Neural cell (in vitro differentiated cells): ENCODE measurements at regions not wholly inside any gene's neighbourhood (a gene's known extent, or its start where the extent isn't known, plus 50 kb on each side); places are given as distances from the start of the nearest gene placed in this dataset.

Experiments
- H2AFZ ChIP-seq: fragments of 200-600, 300-800 bp; sonication (generic), shearing (Covaris generic); 2 replicates; pipeline ENCODE4 v1.6.0; 2014; ENCODE audit warnings: low read depth, mild to moderate bottlenecking, antibody characterized with exemption, low read length, moderate library complexity
- H3F3A ChIP-seq: fragments of 200-600 bp; shearing (Covaris generic); 2 replicates; pipeline ENCODE4 v1.6.1; 2016; ENCODE audit warnings: mild to moderate bottlenecking, moderate library complexity, mixed read lengths, antibody characterized with exemption, low read length; ENCODE audit not compliant: insufficient read depth, poor library complexity, severe bottlenecking
- H3K27ac ChIP-seq: fragments of 200-600, 300-800 bp; sonication (generic), shearing (Covaris generic); 2 replicates; pipeline ENCODE4 v1.5.1; 2014; ENCODE audit warnings: mild to moderate bottlenecking, low read length, moderate library complexity
- H3K27me3 ChIP-seq: fragments of 300-800, 200-600 bp; sonication (generic), shearing (Covaris generic); 2 replicates; pipeline ENCODE4 v1.6.0; 2014; ENCODE audit warnings: mild to moderate bottlenecking, low read depth, low read length, moderate library complexity; ENCODE audit not compliant: insufficient read depth
- H3K36me3 ChIP-seq: fragments of 300-800, 200-600 bp; sonication (generic), shearing (Covaris generic); 2 replicates; pipeline ENCODE4 v1.5.1; 2014; ENCODE audit warnings: mild to moderate bottlenecking, antibody characterized with exemption, low read length, moderate library complexity; ENCODE audit not compliant: insufficient read depth
- H3K4me2 ChIP-seq: fragments of 300-800, 200-600 bp; sonication (generic), shearing (Covaris generic); 2 replicates; pipeline ENCODE4 v1.6.0; 2014; ENCODE audit warnings: mild to moderate bottlenecking, low read length
- H3K4me3 ChIP-seq: fragments of 300-800, 200-600 bp; sonication (generic), shearing (Covaris generic); 2 replicates; pipeline ENCODE4 v1.5.1; 2014; ENCODE audit warnings: mild to moderate bottlenecking, low read length, moderate library complexity
- H3K79me2 ChIP-seq: fragments of 200-600 bp; shearing (Covaris generic); replicated peaks from 2 replicates; pipeline ENCODE4 v1.6.0; 2014; ENCODE audit warnings: mild to moderate bottlenecking, low read length, moderate library complexity; ENCODE audit not compliant: insufficient read depth
- H3K9ac ChIP-seq: fragments of 300-800, 200-600 bp; sonication (generic), shearing (Covaris generic); 2 replicates; pipeline ENCODE4 v1.6.1; 2016; ENCODE audit warnings: mild to moderate bottlenecking, low read length, mixed read lengths
- H3K9me2 ChIP-seq: fragments of 200-600 bp; shearing (Covaris generic); 2 replicates; pipeline ENCODE4 v1.6.1; 2016; ENCODE audit warnings: mild to moderate bottlenecking, low read length, mixed read lengths; ENCODE audit not compliant: insufficient read depth
- H3K9me3 ChIP-seq: fragments of 200-600, 300-800 bp; sonication (generic), shearing (Covaris generic); 2 replicates; pipeline ENCODE4 v1.6.1; 2016; ENCODE audit warnings: mild to moderate bottlenecking, mixed run types, low read length, moderate library complexity, mixed read lengths
- H4K20me1 ChIP-seq: fragments of 200-600 bp; shearing (Covaris generic); 2 replicates; pipeline ENCODE4 v1.6.1; 2016; ENCODE audit warnings: mild to moderate bottlenecking, mixed run types; ENCODE audit not compliant: insufficient read depth
- EP300 ChIP-seq: fragments of 450-650 bp; conservative IDR thresholded peaks from 2 replicates; pipeline ENCODE4 v1.6.1; 2014; ENCODE audit warnings: antibody characterized with exemption, mild to moderate bottlenecking, moderate library complexity; ENCODE audit not compliant: poor library complexity, severe bottlenecking
- EZH2 ChIP-seq: fragments of 200-600, 300-800 bp; shearing (Covaris generic), sonication (generic); IDR thresholded peaks from 2 replicates; pipeline ENCODE4 v1.6.1; 2014; ENCODE audit warnings: antibody characterized with exemption, low read length, borderline replicate concordance, mild to moderate bottlenecking; ENCODE audit not compliant: insufficient read depth, poor library complexity, severe bottlenecking
- MXI1 ChIP-seq: fragments of 450-650 bp; conservative IDR thresholded peaks from 2 replicates; pipeline ENCODE4 v1.6.1; 2014; ENCODE audit warnings: antibody characterized with exemption, mild to moderate bottlenecking; ENCODE audit not compliant: poor library complexity, severe bottlenecking
- POLR2AphosphoS5 ChIP-seq: IDR thresholded peaks from 2 replicates; pipeline ENCODE4 v1.6.1; 2012
- RAD21 ChIP-seq: fragments of 450-650 bp; conservative IDR thresholded peaks from 2 replicates; pipeline ENCODE4 v1.6.1; 2014; ENCODE audit warnings: antibody characterized with exemption, mild to moderate bottlenecking, moderate library complexity
- SMC3 ChIP-seq: fragments of 450-650 bp; conservative IDR thresholded peaks from 2 replicates; pipeline ENCODE4 v1.6.1; 2014; ENCODE audit warnings: antibody characterized with exemption, mild to moderate bottlenecking, moderate library complexity; ENCODE audit not compliant: poor library complexity
- TAF1 ChIP-seq: IDR thresholded peaks from 2 replicates; pipeline ENCODE4 v1.6.1; 2012; ENCODE audit warnings: low read depth
- TF ChIP-seq, protein P1 (sequence below): IDR thresholded peaks from 2 replicates; pipeline ENCODE4 v1.6.1; 2012; ENCODE audit warnings: borderline replicate concordance
- TF ChIP-seq, protein P2 (sequence below): fragments of 450-650 bp; IDR thresholded peaks from 2 replicates; pipeline ENCODE4 v1.5.1; 2014; ENCODE audit warnings: antibody characterized with exemption, mild to moderate bottlenecking, moderate library complexity; ENCODE audit not compliant: poor library complexity, severe bottlenecking

GRCh38 chr1:214216779-214217178 lies 64.2 kb upstream of the SMYD2 start:
- no peaks in the 10 kb centered on the region for H3K36me3 ChIP-seq
- no peaks in the 10 kb centered on the region for H4K20me1 ChIP-seq
- TF ChIP-seq RAD21 (no peak), EP300 (no peak), EZH2 (no peak), TAF1 (no peak), POLR2AphosphoS5 (no peak), MXI1 (no peak), SMC3 (no peak)
- TF ChIP-seq, protein P1, sequence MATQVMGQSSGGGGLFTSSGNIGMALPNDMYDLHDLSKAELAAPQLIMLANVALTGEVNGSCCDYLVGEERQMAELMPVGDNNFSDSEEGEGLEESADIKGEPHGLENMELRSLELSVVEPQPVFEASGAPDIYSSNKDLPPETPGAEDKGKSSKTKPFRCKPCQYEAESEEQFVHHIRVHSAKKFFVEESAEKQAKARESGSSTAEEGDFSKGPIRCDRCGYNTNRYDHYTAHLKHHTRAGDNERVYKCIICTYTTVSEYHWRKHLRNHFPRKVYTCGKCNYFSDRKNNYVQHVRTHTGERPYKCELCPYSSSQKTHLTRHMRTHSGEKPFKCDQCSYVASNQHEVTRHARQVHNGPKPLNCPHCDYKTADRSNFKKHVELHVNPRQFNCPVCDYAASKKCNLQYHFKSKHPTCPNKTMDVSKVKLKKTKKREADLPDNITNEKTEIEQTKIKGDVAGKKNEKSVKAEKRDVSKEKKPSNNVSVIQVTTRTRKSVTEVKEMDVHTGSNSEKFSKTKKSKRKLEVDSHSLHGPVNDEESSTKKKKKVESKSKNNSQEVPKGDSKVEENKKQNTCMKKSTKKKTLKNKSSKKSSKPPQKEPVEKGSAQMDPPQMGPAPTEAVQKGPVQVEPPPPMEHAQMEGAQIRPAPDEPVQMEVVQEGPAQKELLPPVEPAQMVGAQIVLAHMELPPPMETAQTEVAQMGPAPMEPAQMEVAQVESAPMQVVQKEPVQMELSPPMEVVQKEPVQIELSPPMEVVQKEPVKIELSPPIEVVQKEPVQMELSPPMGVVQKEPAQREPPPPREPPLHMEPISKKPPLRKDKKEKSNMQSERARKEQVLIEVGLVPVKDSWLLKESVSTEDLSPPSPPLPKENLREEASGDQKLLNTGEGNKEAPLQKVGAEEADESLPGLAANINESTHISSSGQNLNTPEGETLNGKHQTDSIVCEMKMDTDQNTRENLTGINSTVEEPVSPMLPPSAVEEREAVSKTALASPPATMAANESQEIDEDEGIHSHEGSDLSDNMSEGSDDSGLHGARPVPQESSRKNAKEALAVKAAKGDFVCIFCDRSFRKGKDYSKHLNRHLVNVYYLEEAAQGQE, result no peak
- TF ChIP-seq, protein P2, sequence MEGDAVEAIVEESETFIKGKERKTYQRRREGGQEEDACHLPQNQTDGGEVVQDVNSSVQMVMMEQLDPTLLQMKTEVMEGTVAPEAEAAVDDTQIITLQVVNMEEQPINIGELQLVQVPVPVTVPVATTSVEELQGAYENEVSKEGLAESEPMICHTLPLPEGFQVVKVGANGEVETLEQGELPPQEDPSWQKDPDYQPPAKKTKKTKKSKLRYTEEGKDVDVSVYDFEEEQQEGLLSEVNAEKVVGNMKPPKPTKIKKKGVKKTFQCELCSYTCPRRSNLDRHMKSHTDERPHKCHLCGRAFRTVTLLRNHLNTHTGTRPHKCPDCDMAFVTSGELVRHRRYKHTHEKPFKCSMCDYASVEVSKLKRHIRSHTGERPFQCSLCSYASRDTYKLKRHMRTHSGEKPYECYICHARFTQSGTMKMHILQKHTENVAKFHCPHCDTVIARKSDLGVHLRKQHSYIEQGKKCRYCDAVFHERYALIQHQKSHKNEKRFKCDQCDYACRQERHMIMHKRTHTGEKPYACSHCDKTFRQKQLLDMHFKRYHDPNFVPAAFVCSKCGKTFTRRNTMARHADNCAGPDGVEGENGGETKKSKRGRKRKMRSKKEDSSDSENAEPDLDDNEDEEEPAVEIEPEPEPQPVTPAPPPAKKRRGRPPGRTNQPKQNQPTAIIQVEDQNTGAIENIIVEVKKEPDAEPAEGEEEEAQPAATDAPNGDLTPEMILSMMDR, result no peak
- H3K27me3 ChIP-seq, result no peaks in the 10 kb centered on the region
- no peak overlapping the region for H2AFZ ChIP-seq
- H3K4me3 ChIP-seq, result no peak overlapping the region
- H3K79me2 ChIP-seq, result no peaks in the 10 kb centered on the region
- H3F3A ChIP-seq, result no peaks in the 10 kb centered on the region
- H3K9me2 ChIP-seq, result no peaks in the 10 kb centered on the region
- no peak overlapping the region for H3K9ac ChIP-seq
- no peak overlapping the region for H3K27ac ChIP-seq
- no peaks in the 10 kb centered on the region for H3K9me3 ChIP-seq
- no peak overlapping the region for H3K4me2 ChIP-seq

DNA sequence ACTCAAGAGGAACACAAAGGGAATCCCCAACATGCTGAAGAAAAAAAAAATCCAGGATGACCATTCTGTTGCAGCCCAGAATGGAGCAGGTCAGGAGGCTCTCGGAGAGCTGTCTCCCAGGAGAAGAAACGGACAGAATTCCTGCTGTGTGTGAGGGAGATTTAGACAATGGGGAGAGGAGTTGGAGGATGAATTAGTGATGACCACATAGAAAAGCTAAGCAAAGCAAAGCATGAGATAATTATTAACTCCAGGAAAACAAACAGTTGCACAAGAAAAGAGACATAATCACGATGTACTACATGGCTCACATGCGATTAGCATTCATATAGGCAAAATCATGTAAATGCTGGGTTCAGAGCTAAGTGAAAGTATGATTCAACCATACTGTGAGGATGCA lies 61.1 kb upstream of the SMYD2 start:
- Histone ChIP-seq H3K9me2 (no peaks in the 10 kb centered on the region), H3K9me3 (no peaks in the 10 kb centered on the region), H3K27me3 (no peaks in the 10 kb centered on the region), H3K27ac (no peak overlapping the region), H3F3A (peaks cover 3% of the 10 kb centered on the region), H3K36me3 (no peaks in the 10 kb centered on the region), H3K79me2 (no peaks in the 10 kb centered on the region), H3K4me3 (no peak overlapping the region), H4K20me1 (no peaks in the 10 kb centered on the region), H3K9ac (no peak overlapping the region), H2AFZ (no peak overlapping the region), H3K4me2 (no peak overlapping the region)
- TF ChIP-seq TAF1 (no peak), SMC3 (no peak), RAD21 (no peak), EZH2 (no peak), EP300 (no peak), POLR2AphosphoS5 (no peak), MXI1 (no peak)
- TF ChIP-seq, protein P2, result no peak
- TF ChIP-seq, protein P1, result no peak
